Endodermal cell (in vitro differentiated cells): ENCODE measurements at regions not wholly inside any gene's neighbourhood (a gene's known extent, or its start where the extent isn't known, plus 50 kb on each side); places are given as distances from the start of the nearest gene placed in this dataset.

Experiments
- DNase-seq: peaks from one replicate; pipeline ENCODE4 v3.0.0-alpha.2; 2017
- H3K27ac ChIP-seq: 2 replicates; pipeline ENCODE4 v1.5.1; 2013; ENCODE audit warnings: mild to moderate bottlenecking, low read depth, low read length, moderate library complexity
- H3K27me3 ChIP-seq: 2 replicates; pipeline ENCODE4 v1.6.1; 2013; ENCODE audit warnings: mild to moderate bottlenecking, low read length, moderate library complexity; ENCODE audit not compliant: insufficient read depth, control insufficient read depth, poor library complexity, severe bottlenecking
- H3K36me3 ChIP-seq: 2 replicates; pipeline ENCODE4 v1.7.0; 2013; ENCODE audit warnings: mild to moderate bottlenecking, low read length, moderate library complexity; ENCODE audit not compliant: control insufficient read depth, insufficient read depth
- H3K4me1 ChIP-seq: one replicate; pipeline ENCODE4 v1.7.0; 2013; ENCODE audit warnings: low read length; ENCODE audit not compliant: control insufficient read depth, insufficient read depth
- H3K4me3 ChIP-seq: 2 replicates; pipeline ENCODE4 v1.5.1; 2013; ENCODE audit warnings: mild to moderate bottlenecking, low read length, moderate library complexity
- H3K9ac ChIP-seq: 2 replicates; pipeline ENCODE4 v1.6.1; 2013; ENCODE audit warnings: mild to moderate bottlenecking, low read length, moderate library complexity; ENCODE audit not compliant: poor library complexity, severe bottlenecking; ENCODE audit errors: extremely low read depth
- H3K9me3 ChIP-seq: 2 replicates; pipeline ENCODE4 v1.6.1; 2013; ENCODE audit warnings: mild to moderate bottlenecking, low read length, moderate library complexity; ENCODE audit not compliant: control insufficient read depth
- H3K27ac Mint-ChIP-seq: 2 replicates; pipeline ENCODE4 v1.8.0; 2020; ENCODE audit warnings: mixed read lengths
- H3K27me3 Mint-ChIP-seq: 2 replicates; pipeline ENCODE4 v1.8.0; 2021; ENCODE audit warnings: mild to moderate bottlenecking, mixed read lengths; ENCODE audit not compliant: insufficient read depth
- H3K36me3 Mint-ChIP-seq: 2 replicates; pipeline ENCODE4 v1.8.0; 2020; ENCODE audit warnings: low read depth, mixed read lengths
- H3K4me1 Mint-ChIP-seq: 2 replicates; pipeline ENCODE4 v1.8.0; 2020; ENCODE audit warnings: mixed read lengths
- H3K4me3 Mint-ChIP-seq: 2 replicates; pipeline ENCODE4 v1.8.0; 2020; ENCODE audit warnings: mild to moderate bottlenecking, moderate library complexity, mixed read lengths
- H3K9me3 Mint-ChIP-seq: 2 replicates; pipeline ENCODE4 v1.8.0; 2020; ENCODE audit warnings: mild to moderate bottlenecking, mixed read lengths
- CTCF ChIP-seq: fragments of 200-600 bp; sonication (generic); conservative IDR thresholded peaks from 2 replicates; pipeline ENCODE4 v1.5.0; 2021; ENCODE audit warnings: antibody characterized with exemption, mild to moderate bottlenecking
- WGBS, 2 experiments: methylation state at CpG; one replicate each; pipeline versions ENCODE4 v1.1.5 to v1.1.7; 2013; ENCODE audit warnings: missing lambda C conversion rate in 2 of 2, mixed read lengths in 1 of 2; ENCODE audit not compliant: insufficient coverage in 1 of 2, insufficient read length in 1 of 2; 5-methylcytosine and 5-hydroxymethylcytosine counted together

GRCh38 chr12:13552830-13553229 is 356.3 kb downstream of the EMP1 start:
- H3K9me3 ChIP-seq: no peaks in the 10 kb centered on the region
- 87 to 89% methylated on average over 4 of the region's 4 CpGs for WGBS, 2 experiments
- Mint-ChIP-seq H3K36me3 (no peaks in the 10 kb centered on the region), H3K27me3 (peaks cover 33% of the 10 kb centered on the region), H3K4me3 (no peak overlapping the region), H3K4me1 (peaks cover 12% of the 10 kb centered on the region), H3K9me3 (no peaks in the 10 kb centered on the region), H3K27ac (no peak overlapping the region)
- H3K4me3 ChIP-seq: peak overlapping the region; percentile 28
- H3K4me1 ChIP-seq: peaks cover 25% of the 10 kb centered on the region
- H3K27me3 ChIP-seq: peaks cover 24% of the 10 kb centered on the region
- no peak for DNase-seq
- no peak overlapping the region for H3K27ac ChIP-seq
- no peak for TF ChIP-seq CTCF
- H3K36me3 ChIP-seq: no peaks in the 10 kb centered on the region
- no peak overlapping the region for H3K9ac ChIP-seq

GRCh38 chr12:13547283-13547682 is 350.8 kb downstream of the EMP1 start:
- Mint-ChIP-seq H3K4me3 (no peak overlapping the region), H3K36me3 (no peaks in the 10 kb centered on the region)

GRCh38 chr12:13546231-13546630 is 349.7 kb downstream of the EMP1 start:
- DNase-seq: no peak
- Histone ChIP-seq H3K27me3 (peaks cover 31% of the 10 kb centered on the region), H3K4me3 (no peak overlapping the region), H3K36me3 (peaks cover 3% of the 10 kb centered on the region), H3K4me1 (no peaks in the 10 kb centered on the region), H3K27ac (no peak overlapping the region), H3K9me3 (no peaks in the 10 kb centered on the region), H3K9ac (no peak overlapping the region)
- Mint-ChIP-seq H3K27ac (no peak overlapping the region), H3K4me3 (no peak overlapping the region), H3K4me1 (no peaks in the 10 kb centered on the region), H3K9me3 (no peaks in the 10 kb centered on the region), H3K27me3 (peaks cover 36% of the 10 kb centered on the region), H3K36me3 (no peaks in the 10 kb centered on the region)
- TF ChIP-seq CTCF: no peak
- WGBS, 2 experiments: 65 to 88% methylated on average over 2 to 3 of the region's 3 CpGs

More at GRCh38 chr12:13547283-13547682, 350.8 kb downstream of the EMP1 start:
- Histone ChIP-seq H3K36me3 (peaks cover 3% of the 10 kb centered on the region), H3K27ac (no peak overlapping the region), H3K4me3 (no peak overlapping the region), H3K9me3 (no peaks in the 10 kb centered on the region), H3K9ac (no peak overlapping the region), H3K27me3 (peaks cover 28% of the 10 kb centered on the region), H3K4me1 (peaks cover 3% of the 10 kb centered on the region)
- Mint-ChIP-seq H3K4me1 (no peaks in the 10 kb centered on the region), H3K27ac (no peak overlapping the region), H3K27me3 (peaks cover 37% of the 10 kb centered on the region), H3K9me3 (no peaks in the 10 kb centered on the region)
- TF ChIP-seq CTCF: no peak
- DNase-seq: no peak
